ENCODE measurements at regions not wholly inside any gene's neighbourhood (a gene's known extent, or its start where the extent isn't known, plus 50 kb on each side); places are given as distances from the start of the nearest gene placed in this dataset.

DNA sequence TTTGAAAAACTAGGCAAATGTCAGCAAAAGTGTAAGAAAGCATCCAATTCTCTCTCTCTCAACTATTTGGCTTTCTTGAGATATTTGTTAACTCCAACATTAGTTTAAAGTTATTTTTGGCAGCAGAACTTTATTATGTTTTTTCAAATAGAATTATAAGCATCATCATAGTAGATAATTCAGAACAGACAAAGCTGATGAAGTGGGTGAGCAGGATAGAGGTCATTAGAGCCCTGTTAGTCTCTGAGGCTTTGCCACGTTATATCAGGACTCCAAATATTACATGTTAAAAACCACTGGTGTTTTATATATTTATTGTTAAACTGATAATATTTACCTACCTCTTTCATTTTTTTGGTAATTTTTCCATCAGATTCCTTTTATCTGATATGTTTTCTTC is 903.0 kb downstream of the FSTL5 start:
- TF ChIP-seq EZH2phosphoT487 (IDR thresholded peaks at IDR 0.05) (no peak), EZH2 (IDR thresholded peaks at IDR 0.05) (no peak)
- TF ChIP-seq, protein P1, sequence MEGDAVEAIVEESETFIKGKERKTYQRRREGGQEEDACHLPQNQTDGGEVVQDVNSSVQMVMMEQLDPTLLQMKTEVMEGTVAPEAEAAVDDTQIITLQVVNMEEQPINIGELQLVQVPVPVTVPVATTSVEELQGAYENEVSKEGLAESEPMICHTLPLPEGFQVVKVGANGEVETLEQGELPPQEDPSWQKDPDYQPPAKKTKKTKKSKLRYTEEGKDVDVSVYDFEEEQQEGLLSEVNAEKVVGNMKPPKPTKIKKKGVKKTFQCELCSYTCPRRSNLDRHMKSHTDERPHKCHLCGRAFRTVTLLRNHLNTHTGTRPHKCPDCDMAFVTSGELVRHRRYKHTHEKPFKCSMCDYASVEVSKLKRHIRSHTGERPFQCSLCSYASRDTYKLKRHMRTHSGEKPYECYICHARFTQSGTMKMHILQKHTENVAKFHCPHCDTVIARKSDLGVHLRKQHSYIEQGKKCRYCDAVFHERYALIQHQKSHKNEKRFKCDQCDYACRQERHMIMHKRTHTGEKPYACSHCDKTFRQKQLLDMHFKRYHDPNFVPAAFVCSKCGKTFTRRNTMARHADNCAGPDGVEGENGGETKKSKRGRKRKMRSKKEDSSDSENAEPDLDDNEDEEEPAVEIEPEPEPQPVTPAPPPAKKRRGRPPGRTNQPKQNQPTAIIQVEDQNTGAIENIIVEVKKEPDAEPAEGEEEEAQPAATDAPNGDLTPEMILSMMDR (IDR thresholded peaks at IDR 0.05): no peak
- H3K9me3 ChIP-seq (ENCODE audit: low read depth): peaks cover 4% of the 10 kb centered on the region
- H3K9me3 Mint-ChIP-seq: peaks cover 14% of the 10 kb centered on the region
- no peak overlapping the region for H3K4me3 ChIP-seq
- H2AFZ ChIP-seq (replicated peaks): no peak overlapping the region
- no peaks in the 10 kb centered on the region for H3K79me2 ChIP-seq (ENCODE audit: low read depth)
- no peaks in the 10 kb centered on the region for H3K27me3 ChIP-seq
- H3K36me3 ChIP-seq: no peaks in the 10 kb centered on the region
- H3K27ac Mint-ChIP-seq: no peak overlapping the region
- H3K36me3 Mint-ChIP-seq: no peaks in the 10 kb centered on the region
- H3K4me1 Mint-ChIP-seq: no peaks in the 10 kb centered on the region
- H3K9ac ChIP-seq: no peak overlapping the region
- H3K4me3 Mint-ChIP-seq: no peak overlapping the region
- no peak overlapping the region for H3K27ac ChIP-seq
- H3F3A ChIP-seq (ENCODE audit: low read depth): no peaks in the 10 kb centered on the region
- H3K4me1 ChIP-seq: no peaks in the 10 kb centered on the region
- no peaks in the 10 kb centered on the region for H4K20me1 ChIP-seq (ENCODE audit: low read depth)
- no peak for DNase-seq (ENCODE audit: low spot score)
- peaks cover 5% of the 10 kb centered on the region for H3K27me3 Mint-ChIP-seq (ENCODE audit: insufficient read depth, low read depth)
- no peak overlapping the region for H3K4me2 ChIP-seq

DNA sequence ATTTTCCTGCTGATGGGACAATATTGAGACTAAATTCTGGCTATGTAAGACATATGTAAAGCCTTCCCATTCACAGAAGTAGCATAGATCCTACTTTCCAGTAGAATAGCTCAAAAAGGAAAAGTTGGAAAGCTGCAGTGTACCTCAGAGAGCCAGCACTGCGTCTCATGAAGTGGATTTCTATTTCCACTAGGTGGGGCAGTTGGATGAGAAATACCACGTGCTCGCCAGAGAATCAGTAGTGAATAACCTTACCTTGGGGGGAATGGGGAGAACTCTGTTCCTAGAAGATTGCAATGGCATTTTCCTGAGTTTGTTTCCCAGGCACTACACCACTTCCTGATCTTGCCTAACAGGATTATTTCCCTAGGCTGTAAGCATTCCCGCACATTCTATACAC is 907.1 kb downstream of the FSTL5 start:
- H3K4me1 ChIP-seq: no peaks in the 10 kb centered on the region
- H3K9me3 ChIP-seq (ENCODE audit: low read depth): peaks cover 4% of the 10 kb centered on the region
- H3K79me2 ChIP-seq (ENCODE audit: low read depth): no peaks in the 10 kb centered on the region
- Mint-ChIP-seq H3K36me3 (no peaks in the 10 kb centered on the region), H3K4me3 (no peak overlapping the region), H3K27ac (no peak overlapping the region), H3K27me3 (ENCODE audit: insufficient read depth, low read depth) (peaks cover 5% of the 10 kb centered on the region), H3K9me3 (peaks cover 25% of the 10 kb centered on the region), H3K4me1 (no peaks in the 10 kb centered on the region)
- H3K36me3 ChIP-seq: no peaks in the 10 kb centered on the region
- peak; percentile 7 for DNase-seq (ENCODE audit: low spot score)
- no peak overlapping the region for H3K4me3 ChIP-seq
- H3K27me3 ChIP-seq: no peaks in the 10 kb centered on the region
- TF ChIP-seq EZH2 (IDR thresholded peaks at IDR 0.05) (no peak), EZH2phosphoT487 (IDR thresholded peaks at IDR 0.05) (no peak)
- TF ChIP-seq, protein P1 (IDR thresholded peaks at IDR 0.05): peak; percentile 27
- H3K27ac ChIP-seq: no peak overlapping the region
- H3K4me2 ChIP-seq: no peak overlapping the region
- no peak overlapping the region for H2AFZ ChIP-seq (replicated peaks)
- no peaks in the 10 kb centered on the region for H3F3A ChIP-seq (ENCODE audit: low read depth)
- no peaks in the 10 kb centered on the region for H4K20me1 ChIP-seq (ENCODE audit: low read depth)
- H3K9ac ChIP-seq: no peak overlapping the region

- H3K9me3 Mint-ChIP-seq: peaks cover 25% of the 10 kb centered on the region
These were observed 907.6 kb downstream of the FSTL5 start for GRCh38 chr4:161256172-161256571.

More at GRCh38 chr4:161256172-161256571, 907.6 kb downstream of the FSTL5 start:
- Histone ChIP-seq H3K4me3 (no peak overlapping the region), H3K36me3 (no peaks in the 10 kb centered on the region), H3F3A (ENCODE audit: low read depth) (no peaks in the 10 kb centered on the region), H3K4me2 (no peak overlapping the region), H3K27ac (no peak overlapping the region), H3K27me3 (no peaks in the 10 kb centered on the region), H2AFZ (replicated peaks) (no peak overlapping the region), H3K4me1 (no peaks in the 10 kb centered on the region), H3K9ac (no peak overlapping the region), H3K9me3 (ENCODE audit: low read depth) (peaks cover 7% of the 10 kb centered on the region), H3K79me2 (ENCODE audit: low read depth) (no peaks in the 10 kb centered on the region), H4K20me1 (ENCODE audit: low read depth) (no peaks in the 10 kb centered on the region)
- no peak overlapping the region for H3K27ac Mint-ChIP-seq
- no peaks in the 10 kb centered on the region for H3K4me1 Mint-ChIP-seq
- H3K36me3 Mint-ChIP-seq: no peaks in the 10 kb centered on the region
- DNase-seq (ENCODE audit: low spot score): peak; percentile 15
- TF ChIP-seq, protein P1 (IDR thresholded peaks at IDR 0.05): no peak
- no peak for TF ChIP-seq EZH2 (IDR thresholded peaks at IDR 0.05)
- no peak for TF ChIP-seq EZH2phosphoT487 (IDR thresholded peaks at IDR 0.05)
- H3K4me3 Mint-ChIP-seq: no peak overlapping the region
- H3K27me3 Mint-ChIP-seq (ENCODE audit: insufficient read depth, low read depth): peaks cover 5% of the 10 kb centered on the region

All from neural progenitor cell (in vitro differentiated cells).